T-helper 1 cell treated with Interleukin-12 subunit alpha and Interleukin-12 subunit beta and Interleukin-4 antibody, amounts not matched to agents 30 ng/mL and 1 ng/mL, for 36 hours (primary cell): ENCODE measurements at regions not wholly inside any gene's neighbourhood (a gene's known extent, or its start where the extent isn't known, plus 50 kb on each side); places are given as distances from the start of the nearest gene placed in this dataset.

Experiments used
- intact Hi-C: fragments of 100-400 bp; cut with micrococcal nuclease; formaldehyde crosslinking; loops from one replicate; pipeline ENCODE4 v1.15.1; 2024

DNA sequence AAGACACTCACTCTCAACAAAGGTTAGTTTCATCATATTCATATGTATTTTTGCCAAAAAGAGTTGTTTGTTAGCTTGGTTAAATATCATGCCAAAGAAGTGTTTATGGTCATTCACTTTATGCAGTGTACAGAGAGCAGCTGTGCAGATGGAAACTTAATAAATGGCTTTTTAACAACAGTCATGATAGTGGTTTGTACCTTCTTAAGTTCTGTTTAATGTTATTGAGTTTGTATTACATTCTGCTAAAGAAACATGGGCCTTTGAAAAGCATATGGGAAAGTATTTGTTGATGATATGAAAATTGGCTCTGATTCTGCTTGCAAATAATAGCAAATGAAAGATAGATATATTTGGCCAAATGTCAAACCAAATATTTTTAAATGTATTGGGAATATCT is 607.3 kb downstream of the NCAM2 start:
- intact Hi-C loops: loop anchor here (10.0 kb wide), 1 partner anchor 61 kb away; no protein-coding TSS in a partner anchor

GRCh38 chr21:21606041-21606440 is 607.8 kb downstream of the NCAM2 start:
- intact Hi-C loops: loop anchor here (10.0 kb wide), 1 partner anchor 61 kb away; no protein-coding TSS in a partner anchor

DNA sequence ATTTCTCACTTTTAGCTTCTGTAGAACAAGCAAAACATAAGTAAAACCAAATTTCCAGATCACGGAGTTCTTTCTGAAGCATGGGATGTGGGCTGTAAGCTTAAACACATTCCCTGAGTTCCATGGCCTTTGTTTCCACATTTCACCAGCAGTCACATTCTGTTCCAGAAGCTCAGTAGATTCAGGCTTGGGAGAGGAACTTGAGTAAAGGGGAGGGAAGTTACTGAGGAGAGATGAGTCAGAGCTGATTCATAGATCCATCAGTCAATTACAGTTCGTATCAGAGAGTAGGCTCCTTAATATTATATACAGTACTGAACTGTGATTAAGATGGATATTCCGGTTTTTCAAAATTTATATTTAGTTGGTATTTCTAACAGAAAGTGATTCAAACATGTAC is 614.3 kb downstream of the NCAM2 start:
- intact Hi-C loops: no loop called here

DNA sequence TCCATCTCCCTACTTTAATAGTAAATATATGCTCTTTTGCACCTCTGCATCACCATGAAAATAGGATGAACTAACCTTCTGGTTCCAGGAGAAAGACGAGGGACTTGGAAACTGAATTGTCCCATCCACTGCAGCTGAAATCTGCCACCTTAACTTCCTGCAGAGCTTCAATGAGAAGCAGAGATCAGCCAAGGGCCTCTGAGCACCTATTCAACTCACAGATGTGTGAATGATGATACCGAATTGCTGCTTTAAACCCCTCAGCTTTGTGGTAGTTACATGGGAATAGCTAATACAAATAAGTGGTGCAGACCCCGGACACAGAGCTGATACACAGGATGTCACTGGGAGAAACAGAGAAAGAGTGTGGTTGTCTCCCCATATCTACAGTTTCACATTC is 616.8 kb downstream of the NCAM2 start:
- intact Hi-C loops: no loop called here

GRCh38 chr21:21622460-21623234 is 624.4 kb downstream of the NCAM2 start:
- intact Hi-C loops: no loop called here

- intact Hi-C loops: no loop called here
These were observed 626.5 kb downstream of the NCAM2 start for GRCh38 chr21:21624674-21625073.

- intact Hi-C loops: no loop called here
These were observed 633.8 kb downstream of the NCAM2 start for GRCh38 chr21:21631961-21632360.

DNA sequence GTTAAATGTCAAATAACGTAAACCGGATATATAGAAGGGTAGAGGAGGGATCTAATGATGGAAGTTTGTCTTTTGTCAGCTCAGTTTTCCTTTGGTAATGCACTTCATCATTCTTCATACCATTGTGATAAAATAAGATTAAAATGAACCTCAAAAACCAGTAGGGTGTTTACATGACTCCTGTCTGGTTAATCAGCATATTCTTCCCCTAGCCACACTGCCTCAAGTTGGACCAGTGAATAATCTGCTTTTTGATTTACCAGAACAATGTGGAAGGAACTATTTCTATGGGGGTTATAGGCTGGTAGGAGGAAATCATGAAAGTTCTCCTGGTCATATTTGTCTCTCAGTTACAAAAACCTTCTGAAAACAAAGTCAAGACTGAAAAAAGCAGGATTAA is 634.7 kb downstream of the NCAM2 start:
- intact Hi-C loops: no loop called here

GRCh38 chr21:21661741-21662140 is 663.5 kb downstream of the NCAM2 start:
- intact Hi-C loops: no loop called here

DNA sequence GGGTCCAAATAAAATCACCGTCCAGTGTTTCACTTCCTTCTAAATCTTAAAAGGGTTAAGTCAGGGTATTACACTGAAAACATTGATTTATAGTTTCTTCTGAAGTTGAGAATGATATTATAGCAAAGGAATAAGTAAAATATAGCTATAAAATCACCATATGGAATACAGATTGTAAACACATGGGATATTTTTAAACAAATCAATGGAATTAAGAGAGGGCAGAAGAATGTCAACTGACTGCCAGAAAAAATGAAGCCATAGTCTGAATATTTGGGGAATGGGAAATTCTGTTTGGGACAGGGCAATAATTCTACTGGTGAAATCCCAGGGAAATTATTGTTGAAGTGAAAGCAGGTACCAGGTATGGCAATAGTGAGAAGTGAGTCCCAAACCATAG is 664.6 kb downstream of the NCAM2 start:
- intact Hi-C loops: no loop called here

DNA sequence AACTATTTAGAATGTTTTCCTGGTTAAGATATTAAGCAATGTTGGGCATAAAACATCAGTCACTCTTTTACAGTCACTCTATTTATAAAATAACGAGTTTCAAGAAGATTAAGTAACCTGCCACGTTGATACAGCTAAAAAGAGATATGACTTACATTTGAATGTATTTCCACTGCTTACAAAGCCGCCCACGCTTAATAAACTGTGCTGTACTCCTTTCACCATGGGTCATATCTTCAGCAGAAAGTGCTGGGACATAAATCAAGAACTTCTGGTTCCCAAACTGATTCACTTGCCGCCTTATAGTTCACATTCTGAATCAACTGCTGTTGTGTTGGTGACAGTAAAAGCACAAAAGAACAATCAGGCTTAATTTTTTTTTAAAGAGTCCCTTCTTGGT is 666.7 kb downstream of the NCAM2 start:
- intact Hi-C loops: no loop called here

GRCh38 chr21:21666689-21667088 is 668.5 kb downstream of the NCAM2 start:
- intact Hi-C loops: no loop called here

DNA sequence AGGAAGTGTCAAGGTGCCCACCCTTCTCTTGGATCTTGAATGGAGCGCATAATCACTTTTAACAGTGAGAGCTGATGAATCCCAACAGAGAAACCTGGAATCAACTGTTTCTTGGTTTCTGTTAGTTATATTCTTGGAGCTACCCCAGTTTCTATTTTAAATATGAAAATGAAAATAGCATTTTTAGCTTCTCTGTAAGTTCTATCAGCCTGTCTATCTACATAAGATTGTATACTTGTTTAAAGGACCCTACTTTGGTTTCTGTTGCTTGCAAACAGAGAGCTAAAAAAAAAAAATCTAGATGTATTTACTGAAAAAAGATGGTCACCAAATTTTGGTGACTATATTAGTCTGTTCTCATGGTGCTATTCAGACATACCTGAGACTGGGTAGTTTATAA is 670.0 kb downstream of the NCAM2 start:
- intact Hi-C loops: no loop called here

DNA sequence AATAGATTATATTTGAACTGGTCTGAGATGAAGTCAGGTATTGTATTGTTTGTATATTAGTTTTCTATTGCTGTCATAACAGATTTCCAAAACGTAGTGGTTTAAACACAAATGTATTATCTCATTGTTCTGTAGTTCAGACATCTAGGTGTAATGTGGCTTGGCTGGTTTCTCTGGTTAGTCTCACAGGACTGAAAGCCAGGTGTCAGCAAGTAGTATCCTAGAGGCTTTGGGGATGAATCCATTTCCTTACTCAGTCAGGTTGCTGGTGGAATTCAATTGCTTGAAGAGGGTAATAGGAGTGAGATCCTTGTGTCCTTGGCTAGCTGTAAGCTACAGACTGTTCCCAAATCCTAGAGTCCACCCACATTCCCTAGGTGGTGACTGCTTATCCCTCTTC is 675.8 kb downstream of the NCAM2 start:
- intact Hi-C loops: no loop called here

GRCh38 chr21:21675601-21676000 is 677.4 kb downstream of the NCAM2 start:
- intact Hi-C loops: no loop called here

DNA sequence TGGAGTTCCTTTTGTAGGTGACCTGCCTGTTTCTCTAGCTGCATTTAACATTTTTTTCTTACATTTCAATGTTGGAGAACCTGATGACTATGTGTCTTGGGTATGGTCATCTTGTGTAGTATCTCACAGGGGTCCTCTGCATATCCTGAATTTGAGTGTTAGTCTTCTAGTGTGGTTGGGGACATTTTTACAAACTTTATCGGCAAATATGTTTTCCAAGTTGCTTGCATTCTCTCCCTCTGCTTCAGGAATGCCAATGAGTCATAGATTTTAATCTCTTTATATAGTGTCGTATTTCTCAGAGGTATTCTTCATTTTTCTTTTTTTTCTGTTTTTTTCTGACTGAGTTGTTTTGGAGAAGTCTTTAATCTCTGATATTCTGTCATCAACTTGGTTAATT is 684.0 kb downstream of the NCAM2 start:
- intact Hi-C loops: no loop called here

GRCh38 chr21:21688889-21689288 is 690.7 kb downstream of the NCAM2 start:
- intact Hi-C loops: loop anchor here (5.0 kb wide), 1 partner anchor 527 kb away; no protein-coding TSS in a partner anchor

DNA sequence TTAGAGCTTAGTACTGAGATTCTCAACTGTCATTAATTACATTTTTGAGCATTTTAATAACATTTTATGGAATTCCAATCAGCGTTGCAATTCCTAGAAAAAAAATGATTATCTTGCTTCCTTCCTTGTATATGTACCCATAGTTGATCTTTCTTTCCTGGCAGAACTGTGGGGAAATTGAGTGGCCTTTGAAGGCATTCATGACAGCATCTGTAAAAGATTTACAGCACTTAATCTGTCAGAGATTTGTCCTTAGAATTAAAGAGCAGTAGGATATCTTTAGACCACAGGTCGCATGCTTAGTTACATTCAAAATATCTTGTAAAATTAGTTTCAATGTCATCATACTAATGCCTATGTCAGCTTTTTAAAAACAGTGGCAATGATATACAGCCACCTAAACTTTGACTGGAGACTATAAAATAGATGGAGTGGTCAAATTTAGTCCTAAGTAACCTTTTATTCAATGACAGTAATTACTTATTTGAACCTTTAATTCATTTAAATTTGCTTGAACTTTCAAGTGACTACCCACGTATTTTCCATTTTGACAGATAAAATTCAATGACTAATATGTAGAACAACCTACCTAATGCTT is 692.0 kb downstream of the NCAM2 start:
- intact Hi-C loops: no loop called here

GRCh38 chr21:21712748-21713520 is 714.7 kb downstream of the NCAM2 start:
- intact Hi-C loops: no loop called here

DNA sequence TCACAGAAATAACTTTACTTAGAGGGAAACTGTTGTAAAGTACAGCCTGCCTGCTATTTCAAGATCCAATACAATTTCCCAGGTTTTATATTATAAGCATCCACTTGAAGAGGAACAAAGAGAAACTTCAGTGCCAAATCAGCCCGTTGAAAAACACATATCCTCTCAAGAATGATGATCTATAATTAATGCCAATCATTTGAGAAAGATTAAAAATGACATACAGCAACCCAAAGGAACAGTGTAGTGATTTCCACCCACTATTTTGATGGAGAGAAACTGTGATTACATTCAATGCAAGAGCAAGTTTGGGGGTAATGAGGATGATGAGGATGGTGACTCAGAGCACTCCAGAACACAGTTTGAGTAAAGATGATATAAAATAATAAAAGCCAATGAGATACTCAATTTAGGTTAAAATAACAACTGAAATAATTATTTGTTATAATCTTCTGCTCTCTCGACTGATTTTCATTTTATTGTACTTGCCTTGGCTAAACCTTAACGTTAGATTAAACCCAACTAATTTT is 715.5 kb downstream of the NCAM2 start:
- intact Hi-C loops: no loop called here

DNA sequence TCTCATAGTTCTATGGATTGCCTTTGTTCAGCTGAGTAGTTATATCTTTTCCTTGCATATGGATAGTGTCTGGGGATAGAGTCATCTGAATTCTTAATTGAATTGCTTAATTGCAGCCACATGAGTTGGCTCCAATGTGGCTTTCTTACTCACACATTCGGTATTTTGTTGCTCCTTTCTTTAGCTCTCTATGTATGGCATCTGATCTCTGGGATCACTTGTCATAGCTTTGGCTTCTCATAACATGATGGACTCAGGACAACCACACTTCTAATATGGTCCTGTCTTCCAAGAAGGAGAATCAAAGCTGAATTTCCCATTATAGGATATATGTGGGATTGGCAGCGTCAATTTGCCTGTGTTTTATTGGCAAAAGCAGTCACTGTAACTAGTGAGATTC is 716.2 kb downstream of the NCAM2 start:
- intact Hi-C loops: no loop called here
